Medulla oblongata (tissue), 1 donor: ENCODE measurements at regions not wholly inside any gene's neighbourhood (a gene's known extent, or its start where the extent isn't known, plus 50 kb on each side); places are given as distances from the start of the nearest gene placed in this dataset.
A peak's percentile ranks its signal among the peaks of the same experiment; 100 is the strongest.

Source experiments
- DNase-seq: peaks from one replicate; pipeline ENCODE4 v3.0.0-alpha.2; 2015; ENCODE audit errors: extremely low spot score

GRCh38 chrX:69306063-69306404, 140.8 kb upstream of the PJA1 start:
- no peak for DNase-seq

- no peak for DNase-seq
Measured at GRCh38 chrX:69305333-69306062, 140.2 kb upstream of the PJA1 start.

DNA sequence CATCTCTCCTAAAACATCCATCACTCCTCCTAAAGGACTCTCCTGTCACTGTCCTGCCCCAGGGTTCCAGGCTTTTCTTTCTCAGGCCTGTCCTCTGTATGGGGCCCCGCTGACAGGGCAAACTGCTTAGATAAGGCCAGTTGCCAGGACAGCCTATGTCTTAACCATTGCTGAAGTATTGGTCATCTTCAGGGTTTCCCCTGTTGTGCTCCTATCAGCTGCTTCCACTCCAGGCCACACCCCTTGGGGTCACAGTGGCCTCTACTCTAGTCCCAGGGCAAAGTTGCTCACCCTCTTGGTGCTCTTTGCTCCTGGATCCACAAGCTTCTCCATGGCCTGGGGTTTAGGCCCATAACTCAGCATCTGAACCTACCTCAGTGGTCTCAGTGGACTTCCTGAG, 138.0 kb upstream of the PJA1 start:
- DNase-seq = no peak

- DNase-seq = no peak
Measured at GRCh38 chrX:69299951-69300714, 134.9 kb upstream of the PJA1 start.

DNA sequence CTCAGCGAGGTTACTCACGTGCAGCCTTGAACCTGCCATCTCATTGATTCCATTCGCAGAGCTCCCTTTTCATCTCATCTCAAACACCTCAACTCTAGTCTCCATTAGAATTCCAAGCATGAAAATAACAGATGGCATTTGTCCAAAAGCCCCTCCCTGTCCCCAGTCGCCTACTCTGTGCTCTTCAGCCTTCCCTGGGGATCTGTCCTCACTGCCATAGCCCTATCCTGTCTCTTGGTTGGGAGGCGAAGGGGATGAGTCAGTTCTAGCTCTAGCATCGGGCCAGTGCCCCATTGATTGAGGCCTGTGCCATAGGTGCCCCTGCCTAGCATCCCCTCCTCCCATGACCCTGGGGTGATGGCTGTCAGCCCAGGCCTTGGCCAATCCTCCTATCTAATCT, 134.0 kb upstream of the PJA1 start:
- DNase-seq = no peak

- DNase-seq = no peak
Measured at GRCh38 chrX:69298466-69299140, 133.3 kb upstream of the PJA1 start.

DNA sequence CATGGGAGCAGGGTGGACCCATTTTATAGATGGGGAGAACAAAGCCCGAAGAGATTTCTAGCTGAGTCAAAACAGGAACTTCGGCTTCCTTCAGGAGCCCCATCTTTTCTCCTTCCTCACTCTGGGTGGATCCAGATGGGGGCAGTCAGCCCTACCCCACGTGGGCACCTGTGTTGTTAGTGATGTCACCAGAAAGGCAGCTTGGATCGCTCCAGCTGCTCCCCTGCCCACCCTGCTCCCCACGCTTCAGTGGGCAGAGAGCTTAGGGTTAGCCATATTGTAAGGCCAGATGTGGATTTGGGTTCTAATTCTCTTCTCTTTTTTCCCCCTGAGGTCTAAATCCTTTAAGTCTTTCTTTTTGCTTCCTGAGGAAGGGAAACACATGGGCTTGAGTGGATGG, 132.3 kb upstream of the PJA1 start:
- no peak for DNase-seq

DNA sequence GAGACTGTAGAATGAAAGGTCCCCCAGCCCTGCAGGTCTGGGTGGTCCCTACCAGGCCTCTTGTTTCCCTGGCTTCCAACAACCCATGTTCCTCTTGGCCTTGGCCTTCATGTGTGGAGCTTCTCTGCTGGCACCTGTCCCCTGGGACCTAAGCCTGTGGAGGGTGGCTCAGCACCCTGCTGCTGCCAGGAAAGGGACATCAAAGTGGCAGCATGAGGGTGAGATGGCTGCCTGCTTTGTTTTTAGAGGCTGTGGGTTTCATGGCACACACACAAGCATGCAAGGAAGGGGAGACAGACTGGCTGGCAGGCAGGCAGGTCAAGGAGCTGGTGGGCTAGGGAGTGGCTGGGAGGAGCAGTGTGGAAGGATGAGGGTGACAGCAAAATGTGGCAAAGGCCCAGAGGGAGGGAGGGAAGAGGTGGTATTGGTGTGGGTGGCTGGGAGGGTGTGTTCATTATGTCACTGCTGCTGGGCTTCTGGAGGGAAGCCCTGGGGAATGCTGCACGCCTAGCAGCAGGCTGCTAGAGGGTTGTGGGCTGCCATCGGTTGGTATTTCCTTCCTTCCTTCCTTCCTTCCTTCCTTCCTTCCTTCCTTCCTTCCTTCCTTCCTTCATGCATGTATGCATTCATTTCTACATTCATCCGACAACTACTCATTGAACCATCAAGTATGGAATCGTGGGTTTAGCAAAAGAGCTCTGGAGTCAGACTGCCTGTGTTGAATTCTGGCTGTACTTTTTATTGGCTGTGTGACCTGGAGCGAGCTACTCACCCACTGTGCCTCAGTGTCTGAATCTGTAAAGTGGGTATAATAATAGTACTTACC, 128.7 kb upstream of the PJA1 start:
- DNase-seq = no peak

GRCh38 chrX:69291116-69291515, 125.9 kb upstream of the PJA1 start:
- DNase-seq = no peak

DNA sequence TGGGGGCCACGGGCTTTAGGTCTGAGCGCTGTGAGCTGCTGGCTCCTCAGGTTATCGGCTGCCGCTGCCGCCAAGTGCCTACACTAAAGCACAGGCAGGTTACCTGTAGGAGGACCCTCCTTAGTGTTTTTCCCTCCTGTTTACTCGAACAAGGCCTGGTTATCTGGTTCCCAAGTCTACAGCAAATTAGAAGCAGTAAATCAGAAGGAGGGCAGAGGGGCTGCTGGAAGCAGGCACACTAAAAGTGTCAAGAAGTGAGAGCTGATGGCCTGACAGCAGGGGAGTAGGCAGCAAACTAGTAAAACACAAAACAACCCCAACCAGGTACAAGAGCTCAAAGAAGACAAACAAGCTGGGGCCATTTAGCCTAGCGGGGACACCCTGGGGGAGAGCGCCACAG, 125.0 kb upstream of the PJA1 start:
- no peak for DNase-seq

DNA sequence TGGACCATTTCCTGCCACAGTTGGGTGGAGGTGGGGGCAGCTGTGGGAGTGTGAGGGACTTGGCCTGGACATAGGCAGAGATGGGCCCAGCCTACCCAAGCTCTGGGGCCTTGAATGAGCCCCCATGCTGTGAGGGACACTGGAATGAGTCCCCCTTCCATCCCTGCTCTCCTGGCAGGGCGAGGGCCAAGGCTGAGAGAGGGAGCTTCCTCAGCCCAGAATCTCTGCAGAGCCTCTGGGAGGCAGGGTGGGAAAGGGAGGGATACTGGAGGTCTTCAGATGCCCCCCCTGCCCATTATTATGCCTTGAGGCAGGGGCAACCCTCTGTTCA, 124.5 kb upstream of the PJA1 start:
- DNase-seq = no peak

DNA sequence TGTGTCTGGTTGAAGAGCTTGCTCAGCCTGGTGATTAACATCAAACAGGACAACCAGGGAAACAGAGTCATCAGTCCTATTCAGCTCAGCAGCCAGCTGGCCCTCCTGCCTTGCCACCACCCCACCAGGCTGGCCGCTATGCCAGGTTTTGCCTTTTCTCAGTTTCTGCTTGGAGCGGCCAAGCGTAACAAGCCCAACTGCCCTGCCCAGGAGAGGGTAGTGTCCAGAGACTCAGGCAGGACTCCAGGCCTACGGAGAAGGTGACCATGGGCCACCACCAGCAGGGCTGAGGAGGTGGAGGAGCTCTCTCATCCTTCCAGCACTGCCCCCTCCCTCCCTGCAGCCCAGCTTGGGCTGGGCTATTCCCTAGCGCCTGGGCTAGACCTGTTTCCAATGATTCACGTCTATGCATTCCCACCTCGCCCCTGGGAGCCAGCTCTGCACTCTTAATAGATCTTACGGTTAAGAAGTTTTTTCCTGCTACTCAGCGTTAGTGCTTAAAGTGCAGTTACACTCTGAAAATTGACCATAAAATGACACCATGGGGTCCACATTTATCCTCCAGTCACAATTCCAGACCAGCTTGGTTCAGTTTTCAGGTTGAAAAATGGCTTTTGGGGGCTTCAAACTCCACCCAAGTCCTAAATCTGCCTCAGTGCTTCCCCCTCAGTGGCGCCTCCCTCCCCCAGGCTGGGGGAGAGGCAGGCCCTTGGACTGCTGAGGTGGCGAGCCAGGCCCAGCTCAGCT, 124.0 kb upstream of the PJA1 start:
- DNase-seq = no peak

DNA sequence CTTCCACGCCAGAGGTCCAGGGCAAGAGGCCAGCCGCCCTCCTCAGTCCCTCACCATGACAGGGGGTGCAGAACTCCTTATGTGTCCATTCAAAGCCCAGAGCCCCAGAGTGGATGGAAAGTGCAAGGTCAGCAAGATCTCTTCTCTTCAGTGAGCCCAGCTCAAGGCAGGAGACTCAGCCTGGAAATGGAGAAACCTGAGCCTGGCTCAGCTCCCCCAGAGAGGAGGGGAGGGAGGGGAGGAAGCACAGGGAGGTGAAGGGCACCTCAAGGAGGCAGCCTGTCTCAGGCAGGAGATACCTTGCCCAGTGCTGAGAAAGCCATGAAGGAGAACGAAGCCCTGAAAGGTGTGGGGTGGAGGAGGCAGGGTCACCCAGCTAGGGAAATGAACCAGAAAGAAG, 121.8 kb upstream of the PJA1 start:
- DNase-seq = no peak

DNA sequence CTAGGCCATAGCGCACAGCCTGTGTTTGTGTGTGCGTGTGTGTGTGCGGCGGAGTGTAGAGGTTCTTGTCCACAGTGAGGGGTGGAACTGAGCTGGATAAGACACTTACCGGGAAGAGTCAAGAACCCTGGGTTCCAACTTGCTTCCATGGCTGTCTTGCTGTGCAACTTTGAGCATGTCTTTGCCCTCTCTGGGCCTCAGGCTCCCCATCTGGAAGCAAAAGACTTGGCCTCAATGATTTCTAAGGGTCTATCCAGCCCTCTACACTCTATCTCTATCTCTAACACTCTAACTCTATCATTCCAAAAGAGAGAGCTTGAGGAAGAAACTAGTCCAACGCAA, 121.3 kb upstream of the PJA1 start:
- DNase-seq = no peak

- peak; percentile 38 for DNase-seq
Measured at GRCh38 chrX:69285881-69286564, 120.8 kb upstream of the PJA1 start.

DNA sequence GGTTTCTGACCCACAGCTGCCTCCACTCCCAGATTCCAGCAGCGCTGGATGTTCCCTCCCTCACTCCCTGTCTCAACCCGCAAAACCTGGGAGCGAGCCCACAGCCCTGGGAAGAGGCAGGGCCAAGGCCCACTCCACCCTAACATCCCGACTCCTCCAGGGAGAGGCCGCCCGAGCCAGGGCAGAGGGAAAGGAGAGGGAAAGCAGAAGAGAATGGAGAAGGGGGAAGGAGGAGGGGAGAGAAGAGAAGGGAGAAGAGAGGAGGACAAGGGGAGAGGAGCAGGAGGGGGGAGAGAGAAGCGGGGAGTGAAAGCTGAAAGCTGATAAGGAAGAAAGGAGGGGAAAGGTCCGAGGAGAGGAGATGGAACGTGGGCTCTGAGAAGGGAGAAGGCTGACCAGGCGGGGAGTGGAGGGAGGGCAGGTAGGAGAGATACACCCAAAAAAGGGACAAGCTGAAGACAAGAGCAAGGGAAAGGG, 120.2 kb upstream of the PJA1 start:
- no peak for DNase-seq

GRCh38 chrX:69284491-69284890, 119.2 kb upstream of the PJA1 start:
- no peak for DNase-seq

DNA sequence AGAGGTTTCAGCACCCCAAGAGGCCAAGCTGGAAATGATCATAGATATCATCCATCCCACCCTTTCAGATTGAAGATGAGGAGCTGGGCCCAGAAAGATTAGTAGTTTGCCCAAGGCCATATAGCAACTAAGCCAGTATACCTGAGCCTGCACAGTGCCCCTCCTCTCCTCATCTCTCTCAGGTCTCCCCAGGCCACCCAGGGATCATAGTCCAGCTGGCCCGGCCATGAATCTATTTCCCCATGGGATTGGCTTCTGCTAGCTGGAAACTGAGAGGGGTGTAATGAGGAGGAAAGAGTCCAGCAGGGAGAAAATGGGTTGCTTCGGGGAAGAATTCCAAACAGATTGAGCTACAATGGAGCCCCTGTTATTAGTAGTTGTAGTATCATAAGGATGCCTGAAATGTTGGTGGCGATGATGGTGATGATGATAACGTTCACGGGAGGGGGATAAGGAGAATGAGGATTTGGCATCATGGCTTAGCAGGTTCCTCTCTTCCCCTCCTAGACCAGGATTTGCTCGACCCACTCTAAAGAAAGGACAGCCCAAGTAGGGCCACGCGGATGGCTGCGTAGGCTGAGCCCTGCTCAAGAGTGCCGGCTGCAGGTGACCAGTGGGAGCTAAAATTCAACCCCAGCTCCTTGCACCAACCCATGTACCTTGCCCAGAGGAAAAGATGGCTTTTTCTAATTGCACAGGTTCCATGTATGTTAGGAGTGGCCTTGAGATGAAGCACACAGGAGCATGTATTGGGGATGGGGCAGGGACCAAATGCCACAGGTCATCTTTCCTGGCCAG, 117.8 kb upstream of the PJA1 start:
- DNase-seq = no peak

GRCh38 chrX:69280933-69281332, 115.7 kb upstream of the PJA1 start:
- DNase-seq = no peak

- no peak for DNase-seq
Measured at GRCh38 chrX:69279234-69279633, 114.0 kb upstream of the PJA1 start.
